ENCODE measurements at regions not wholly inside any gene's neighbourhood (a gene's known extent, or its start where the extent isn't known, plus 50 kb on each side); places are given as distances from the start of the nearest gene placed in this dataset.

DNA sequence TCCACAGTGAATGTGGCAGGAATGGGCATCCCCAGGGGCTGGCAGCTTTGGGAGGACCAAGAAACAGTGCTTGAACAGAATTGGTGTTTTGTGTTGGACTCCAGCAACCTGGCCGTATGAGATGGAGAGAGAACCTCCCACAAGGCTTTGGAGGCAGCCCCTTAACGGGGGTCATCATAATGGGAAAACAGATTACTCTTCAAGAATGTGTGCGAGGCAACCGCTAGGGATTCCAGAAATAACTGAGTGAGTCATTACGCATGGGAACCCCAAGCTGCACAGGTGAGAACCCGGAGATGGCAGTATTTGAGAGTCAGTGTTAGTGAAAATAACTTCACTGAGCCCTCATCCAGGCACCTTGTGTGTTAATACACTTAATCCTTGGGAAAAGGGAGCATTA lies 567.8 kb upstream of the TBX3 start:
- Histone ChIP-seq H4K20me1 (replicated peaks; ENCODE audit: control insufficient read depth, insufficient read depth, low read length) (no peaks in the 10 kb centered on the region), H3K27me3 (ENCODE audit: control insufficient read depth in 2 of 2, insufficient read depth in 2 of 2, low read length in 2 of 2) (no peaks in the 10 kb centered on the region), H3K4me1 (replicated peaks in 1 of 2; ENCODE audit: control insufficient read depth in 2 of 2, insufficient read depth in 2 of 2, low read length in 2 of 2) (no peaks in the 10 kb centered on the region), H2AFZ (ENCODE audit: low read depth, low read length) (no peak overlapping the region), H3K4me2 (ENCODE audit: insufficient read depth, low read length) (no peak overlapping the region), H3K36me3 (ENCODE audit: control insufficient read depth, insufficient read depth, low read length) (no peaks in the 10 kb centered on the region), H3K9me3 (replicated peaks; ENCODE audit: control insufficient read depth, insufficient read depth, low read depth, low read length) (no peaks in the 10 kb centered on the region), H3K79me2 (ENCODE audit: control insufficient read depth, insufficient read depth, low read length) (no peaks in the 10 kb centered on the region), H3K27ac (ENCODE audit: extremely low read depth, low read depth, low read length) (no peak overlapping the region), H3K4me3 (no peak overlapping the region), H3K9me1 (ENCODE audit: control insufficient read depth, insufficient read depth, low read length) (no peaks in the 10 kb centered on the region), H3K9ac (ENCODE audit: insufficient read depth in 1 of 2, low read depth in 2 of 2, low read length in 2 of 2) (no peak overlapping the region)
- no peak for FAIRE-seq
- in situ Hi-C loops (cut with MboI) = no loop called here
- 4% methylated on average over 6 of the region's 6 CpGs for WGBS (ENCODE audit: insufficient coverage, low coverage, missing lambda C conversion rate)
- ChIA-PET POLR2A (no interaction called here), CTCF (ENCODE audit: low intra/inter-chr PET ratio) (no interaction called here)
- DNase-seq (ENCODE audit: extremely low read depth in 1 of 4, low spot score in 3 of 4) = no peak
- BruUV-seq (replicated peaks) = no TSS peak
- intact Hi-C loops (cut with micrococcal nuclease) = no loop called here
- no peak for ATAC-seq
- no peak for TF ChIP-seq ZNF12 (CRISPR knock-in tag; IDR thresholded peaks at IDR 0.05)
- no peak for TF ChIP-seq ZNF695 (CRISPR knock-in tag; IDR thresholded peaks at IDR 0.05)
- TF ChIP-seq TAF7 (tag; IDR thresholded peaks at IDR 0.05) = no peak
- TF ChIP-seq RBM17 (IDR thresholded peaks at IDR 0.05; ENCODE audit: borderline replicate concordance, low read depth, low read length) = no peak
- TF ChIP-seq, protein P1, sequence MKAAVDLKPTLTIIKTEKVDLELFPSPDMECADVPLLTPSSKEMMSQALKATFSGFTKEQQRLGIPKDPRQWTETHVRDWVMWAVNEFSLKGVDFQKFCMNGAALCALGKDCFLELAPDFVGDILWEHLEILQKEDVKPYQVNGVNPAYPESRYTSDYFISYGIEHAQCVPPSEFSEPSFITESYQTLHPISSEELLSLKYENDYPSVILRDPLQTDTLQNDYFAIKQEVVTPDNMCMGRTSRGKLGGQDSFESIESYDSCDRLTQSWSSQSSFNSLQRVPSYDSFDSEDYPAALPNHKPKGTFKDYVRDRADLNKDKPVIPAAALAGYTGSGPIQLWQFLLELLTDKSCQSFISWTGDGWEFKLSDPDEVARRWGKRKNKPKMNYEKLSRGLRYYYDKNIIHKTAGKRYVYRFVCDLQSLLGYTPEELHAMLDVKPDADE (conservative IDR thresholded peaks at IDR 0.05; ENCODE audit: control insufficient read depth, low read depth, low read length) = no peak
- no peak for TF ChIP-seq BMI1 (IDR thresholded peaks at IDR 0.05; ENCODE audit: low read length)
- no peak for TF ChIP-seq MTF1 (CRISPR knock-in tag; IDR thresholded peaks at IDR 0.05; ENCODE audit: borderline replicate concordance)
- no peak for TF ChIP-seq PCBP2 (IDR thresholded peaks at IDR 0.05; ENCODE audit: low read depth, low read length, poor library complexity, severe bottlenecking)
- no peak for TF ChIP-seq PRPF4 (IDR thresholded peaks at IDR 0.05; ENCODE audit: insufficient read depth, low read depth, low read length, poor library complexity, severe bottlenecking)
- TF ChIP-seq ZNF217 (CRISPR knock-in tag; IDR thresholded peaks at IDR 0.05) = no peak
- TF ChIP-seq PHB (CRISPR knock-in tag; IDR thresholded peaks at IDR 0.05) = no peak
- TF ChIP-seq RBFOX2 (IDR thresholded peaks at IDR 0.05; ENCODE audit: low read depth, low read length) = no peak
- TF ChIP-seq, protein P2, sequence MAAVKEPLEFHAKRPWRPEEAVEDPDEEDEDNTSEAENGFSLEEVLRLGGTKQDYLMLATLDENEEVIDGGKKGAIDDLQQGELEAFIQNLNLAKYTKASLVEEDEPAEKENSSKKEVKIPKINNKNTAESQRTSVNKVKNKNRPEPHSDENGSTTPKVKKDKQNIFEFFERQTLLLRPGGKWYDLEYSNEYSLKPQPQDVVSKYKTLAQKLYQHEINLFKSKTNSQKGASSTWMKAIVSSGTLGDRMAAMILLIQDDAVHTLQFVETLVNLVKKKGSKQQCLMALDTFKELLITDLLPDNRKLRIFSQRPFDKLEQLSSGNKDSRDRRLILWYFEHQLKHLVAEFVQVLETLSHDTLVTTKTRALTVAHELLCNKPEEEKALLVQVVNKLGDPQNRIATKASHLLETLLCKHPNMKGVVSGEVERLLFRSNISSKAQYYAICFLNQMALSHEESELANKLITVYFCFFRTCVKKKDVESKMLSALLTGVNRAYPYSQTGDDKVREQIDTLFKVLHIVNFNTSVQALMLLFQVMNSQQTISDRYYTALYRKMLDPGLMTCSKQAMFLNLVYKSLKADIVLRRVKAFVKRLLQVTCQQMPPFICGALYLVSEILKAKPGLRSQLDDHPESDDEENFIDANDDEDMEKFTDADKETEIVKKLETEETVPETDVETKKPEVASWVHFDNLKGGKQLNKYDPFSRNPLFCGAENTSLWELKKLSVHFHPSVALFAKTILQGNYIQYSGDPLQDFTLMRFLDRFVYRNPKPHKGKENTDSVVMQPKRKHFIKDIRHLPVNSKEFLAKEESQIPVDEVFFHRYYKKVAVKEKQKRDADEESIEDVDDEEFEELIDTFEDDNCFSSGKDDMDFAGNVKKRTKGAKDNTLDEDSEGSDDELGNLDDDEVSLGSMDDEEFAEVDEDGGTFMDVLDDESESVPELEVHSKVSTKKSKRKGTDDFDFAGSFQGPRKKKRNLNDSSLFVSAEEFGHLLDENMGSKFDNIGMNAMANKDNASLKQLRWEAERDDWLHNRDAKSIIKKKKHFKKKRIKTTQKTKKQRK (IDR thresholded peaks at IDR 0.05; ENCODE audit: borderline replicate concordance, low read depth, low read length) = no peak
- TF ChIP-seq, protein P3, sequence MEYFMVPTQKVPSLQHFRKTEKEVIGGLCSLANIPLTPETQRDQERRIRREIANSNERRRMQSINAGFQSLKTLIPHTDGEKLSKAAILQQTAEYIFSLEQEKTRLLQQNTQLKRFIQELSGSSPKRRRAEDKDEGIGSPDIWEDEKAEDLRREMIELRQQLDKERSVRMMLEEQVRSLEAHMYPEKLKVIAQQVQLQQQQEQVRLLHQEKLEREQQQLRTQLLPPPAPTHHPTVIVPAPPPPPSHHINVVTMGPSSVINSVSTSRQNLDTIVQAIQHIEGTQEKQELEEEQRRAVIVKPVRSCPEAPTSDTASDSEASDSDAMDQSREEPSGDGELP (CRISPR knock-in tag; IDR thresholded peaks at IDR 0.05; ENCODE audit: borderline replicate concordance) = no peak
- no peak for TF ChIP-seq TRIM24 (IDR thresholded peaks at IDR 0.05)

Measured in K562 (cell line).